GM18519 (cell line): ENCODE measurements at regions not wholly inside any gene's neighbourhood (a gene's known extent, or its start where the extent isn't known, plus 50 kb on each side); places are given as distances from the start of the nearest gene placed in this dataset.
"Not testable (repeated sequence)": the region's sequence is repeated elsewhere in the genome, so short reads cannot be mapped to it uniquely, and the experiment has no call there.

Experiments
- ATAC-seq: cut with Tn5 transposase; IDR thresholded peaks from one replicate; pipeline ENCODE4 v1.9.1; 2021; ENCODE audit warnings: mild to moderate bottlenecking, moderate library complexity; ENCODE audit not compliant: unreplicated experiment, low FRiP score

GRCh38 chr3:94314218-94314883 lies 251.5 kb downstream of the NSUN3 start:
- ATAC-seq = no peak

DNA sequence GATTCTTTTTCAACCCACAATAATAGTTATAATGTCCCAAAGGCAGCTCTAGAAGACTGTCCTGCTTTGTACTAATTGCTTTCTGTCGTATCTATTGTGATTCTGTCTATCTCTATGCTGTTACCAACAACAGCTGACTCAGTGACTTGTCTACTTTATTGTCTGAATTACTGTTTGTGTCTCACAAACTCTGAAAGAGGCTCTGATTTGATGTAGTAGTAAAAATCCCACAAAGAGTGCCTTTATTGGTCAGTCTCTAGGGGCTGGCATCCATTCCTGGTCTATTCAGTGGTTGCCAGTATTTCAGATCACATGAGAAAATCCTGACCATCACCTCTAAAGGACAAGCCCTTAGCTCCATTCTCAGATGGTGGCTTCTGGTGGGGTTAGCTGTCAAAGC lies 254.2 kb downstream of the NSUN3 start:
- ATAC-seq = no peak

- ATAC-seq = no peak
Observed at GRCh38 chr3:94323596-94323995, 260.7 kb downstream of the NSUN3 start.

GRCh38 chr3:94331831-94332230 lies 269.0 kb downstream of the NSUN3 start:
- ATAC-seq = no peak

GRCh38 chr3:94336046-94336753 lies 273.3 kb downstream of the NSUN3 start:
- ATAC-seq = no peak

GRCh38 chr3:94345101-94345500 lies 282.2 kb downstream of the NSUN3 start:
- ATAC-seq = no peak

DNA sequence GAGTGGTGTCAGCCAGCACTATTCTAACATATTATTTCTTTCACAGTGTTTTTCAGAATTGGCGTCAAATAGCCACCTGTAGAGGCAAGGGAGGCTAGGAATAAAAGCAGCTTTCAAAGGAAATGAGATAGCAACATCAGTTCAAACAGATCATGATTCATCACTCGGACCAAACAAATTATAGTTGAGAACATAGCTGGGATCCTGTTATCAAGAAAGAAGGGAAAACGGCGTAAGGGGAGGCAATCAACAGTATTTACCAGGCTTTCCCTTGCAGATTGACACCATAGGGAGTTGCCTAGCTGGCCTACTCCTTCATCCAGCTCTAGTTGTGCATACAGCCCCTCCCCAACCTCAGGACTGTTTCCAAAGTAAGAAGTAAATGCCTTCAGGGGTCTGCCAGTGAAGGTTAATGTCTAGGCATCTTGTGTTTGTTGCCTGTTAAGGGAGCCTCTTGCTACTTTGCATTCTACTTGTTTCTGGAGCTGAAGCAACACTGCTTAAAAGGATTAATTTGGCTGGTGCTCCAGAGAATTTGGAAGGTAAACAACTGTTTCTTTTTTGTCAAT lies 286.5 kb downstream of the NSUN3 start:
- no peak for ATAC-seq

DNA sequence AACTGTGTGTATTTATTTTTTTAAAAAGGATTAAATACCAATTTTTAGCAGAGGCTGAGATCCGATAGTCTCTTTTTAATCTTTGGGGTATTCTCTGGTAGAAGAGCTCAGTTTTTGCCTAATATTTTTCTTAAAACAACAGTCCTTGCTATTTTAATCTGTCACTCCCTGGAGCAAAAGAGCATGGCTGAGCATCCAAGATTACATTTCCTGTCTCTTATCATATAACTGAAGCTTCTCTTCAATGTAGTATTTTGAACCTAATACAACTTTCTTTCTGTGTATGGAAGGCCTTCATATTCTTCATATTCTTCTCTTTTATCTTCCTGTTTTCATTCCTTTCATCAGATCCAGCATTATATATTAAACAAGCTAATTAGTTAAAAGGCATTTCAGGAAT lies 293.7 kb downstream of the NSUN3 start:
- ATAC-seq = no peak

DNA sequence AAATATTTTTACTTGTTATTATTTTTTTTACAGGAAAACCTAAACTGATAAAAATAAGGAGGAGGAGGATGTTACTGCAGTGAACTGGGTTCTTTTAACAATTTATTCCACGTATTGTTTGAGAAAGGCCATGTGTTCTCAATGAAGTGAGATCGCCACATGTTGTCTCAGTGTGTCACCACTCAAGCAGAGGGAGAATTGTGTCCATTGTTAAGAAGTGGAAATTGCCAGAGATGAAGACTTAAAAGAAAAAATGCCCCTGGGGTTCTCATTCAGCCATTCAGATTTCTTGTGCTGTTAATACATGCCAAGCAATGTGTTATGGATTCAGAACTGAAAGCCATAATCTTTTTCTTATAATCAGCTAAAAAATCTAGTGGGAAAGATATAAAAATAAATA lies 297.1 kb downstream of the NSUN3 start:
- no peak for ATAC-seq

DNA sequence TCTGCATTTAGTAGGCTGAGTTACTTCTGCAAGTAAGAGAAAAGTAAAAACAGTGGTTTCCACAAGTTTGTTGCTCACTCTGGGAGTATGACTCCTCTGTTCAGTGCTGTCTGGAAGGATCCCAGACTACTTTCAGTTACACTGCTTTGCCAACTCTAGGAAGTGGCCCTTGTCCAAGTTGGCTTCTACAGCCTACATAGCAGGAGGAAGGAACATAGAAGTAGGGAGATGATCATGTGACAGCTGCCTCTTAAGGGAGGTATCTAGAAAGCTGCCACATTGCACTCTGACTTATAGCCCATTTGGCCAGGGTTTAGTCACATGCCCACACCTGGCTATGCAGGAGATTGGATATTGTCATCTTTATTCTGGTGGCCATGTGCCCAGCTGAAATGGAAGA lies 298.1 kb downstream of the NSUN3 start:
- no peak for ATAC-seq

DNA sequence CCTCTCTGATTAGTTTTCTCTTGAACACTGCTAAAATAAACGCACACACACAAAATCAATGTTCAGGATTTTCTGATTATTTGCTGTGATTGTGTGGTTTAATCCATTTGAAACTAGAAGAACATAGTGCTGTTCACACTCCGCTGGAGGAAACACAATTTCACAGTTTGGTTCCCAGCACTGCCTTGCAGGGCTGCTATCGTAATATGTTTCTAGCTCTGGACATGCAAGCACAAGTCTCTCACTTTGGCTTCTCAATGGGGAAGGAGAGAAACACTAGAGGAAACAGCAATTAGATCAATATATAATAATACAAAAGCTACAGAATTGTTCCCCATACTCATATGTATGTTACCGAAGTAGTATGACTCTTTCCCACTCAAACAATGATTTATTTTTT lies 299.5 kb downstream of the NSUN3 start:
- ATAC-seq = no peak

DNA sequence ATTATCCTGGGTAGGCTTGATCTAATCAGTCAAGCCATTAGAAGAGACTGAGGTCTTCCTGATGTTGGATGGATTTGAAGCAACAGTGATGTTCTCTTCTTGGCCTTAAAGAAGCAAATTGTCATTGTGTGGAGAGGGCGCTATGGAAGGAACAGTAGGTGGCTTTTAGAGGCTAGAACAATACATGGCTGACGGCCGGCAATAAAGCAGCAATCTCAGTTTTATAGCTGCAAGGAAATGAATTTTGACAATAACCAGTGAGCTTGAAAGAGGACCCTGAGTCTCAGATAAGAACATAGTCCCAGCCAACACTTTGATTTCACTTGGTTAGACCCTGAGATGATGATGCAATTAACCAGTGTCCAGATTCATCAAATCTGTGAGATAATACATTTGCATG lies 302.1 kb downstream of the NSUN3 start:
- no peak for ATAC-seq

GRCh38 chr3:94372026-94372425 lies 309.2 kb downstream of the NSUN3 start:
- ATAC-seq = no peak

GRCh38 chr3:94373456-94373855 lies 310.6 kb downstream of the NSUN3 start:
- ATAC-seq = no peak

GRCh38 chr3:94374439-94375161 lies 311.7 kb downstream of the NSUN3 start:
- no peak for ATAC-seq

- not testable (repeated sequence) for ATAC-seq
Observed at GRCh38 chr3:94377123-94377696, 314.3 kb downstream of the NSUN3 start.

DNA sequence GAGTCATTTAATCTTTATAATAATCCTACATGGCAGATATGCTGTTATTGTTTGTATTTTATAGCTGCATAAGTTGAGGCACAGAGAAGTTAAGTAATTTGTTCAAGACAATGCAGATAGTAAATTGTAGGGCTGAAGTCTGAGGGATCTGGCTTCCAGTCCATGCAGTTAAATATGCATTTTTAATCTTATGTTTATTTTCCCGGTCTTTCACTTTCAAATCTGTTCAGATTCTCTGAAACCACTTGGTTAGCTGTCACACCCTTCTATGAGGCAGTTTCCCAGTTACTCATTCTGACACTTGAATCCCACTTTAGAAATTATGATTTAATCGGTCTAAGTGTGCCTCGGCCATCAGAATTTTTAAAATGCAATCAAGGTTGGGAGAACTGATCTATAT lies 315.0 kb downstream of the NSUN3 start:
- ATAC-seq = not testable (repeated sequence)

DNA sequence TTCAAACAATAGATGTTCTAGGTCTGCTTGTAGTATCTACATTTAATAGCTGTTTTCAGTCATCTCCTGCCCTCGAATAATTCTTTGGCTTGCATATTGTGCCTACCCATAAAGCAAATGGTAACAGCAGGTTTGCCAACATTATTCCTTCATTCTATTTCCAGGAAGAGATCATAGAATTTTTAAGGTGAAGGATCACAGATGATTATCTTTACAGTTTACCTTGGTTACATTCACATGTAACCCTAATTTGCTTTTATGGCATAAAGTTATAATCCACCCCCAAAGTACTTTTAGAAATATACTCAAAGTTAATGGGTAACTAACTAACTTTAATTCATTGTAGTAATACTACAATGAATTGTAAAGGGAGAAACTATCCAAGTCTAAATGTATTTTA lies 315.5 kb downstream of the NSUN3 start:
- ATAC-seq = no peak

GRCh38 chr3:94379264-94379663 lies 316.4 kb downstream of the NSUN3 start:
- no peak for ATAC-seq

DNA sequence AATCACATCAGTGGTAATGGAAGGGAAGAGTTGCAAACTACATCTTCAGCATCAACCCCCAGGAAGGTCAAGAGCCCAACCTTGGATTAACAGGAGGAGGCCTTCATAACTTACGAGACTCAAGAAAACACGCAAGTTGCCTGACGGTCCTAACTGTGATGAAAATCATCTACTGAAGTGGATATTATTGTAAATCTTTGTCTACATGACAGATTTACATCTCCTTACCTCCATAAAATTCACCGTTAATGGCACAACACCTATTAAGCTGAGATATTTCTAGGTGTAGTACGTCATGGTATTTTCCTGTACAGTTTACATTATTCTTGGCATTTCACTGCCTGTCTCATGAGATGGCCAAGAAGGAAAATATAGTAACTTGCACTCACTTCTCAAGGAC lies 332.0 kb downstream of the NSUN3 start:
- no peak for ATAC-seq

- ATAC-seq = no peak
Observed at GRCh38 chr3:94395851-94396250, 333.0 kb downstream of the NSUN3 start.
